ENCODE measurements at regions not wholly inside any gene's neighbourhood (a gene's known extent, or its start where the extent isn't known, plus 50 kb on each side); places are given as distances from the start of the nearest gene placed in this dataset.

GRCh38 chr11:81932303-81932702 is 801.4 kb downstream of the FAM181B start:
- no peaks in the 10 kb centered on the region for H4K20me1 ChIP-seq (ENCODE audit: insufficient read depth, low read length)
- no peak for ATAC-seq
- in situ Hi-C loops (cut with HindIII; ENCODE audit: extremely low pct_ligation_motif_present, low pct_unique_long_range_greater_than_20kb): no loop called here

More at GRCh38 chr11:81932303-81932702, 801.4 kb downstream of the FAM181B start:
- H3K79me2 ChIP-seq (ENCODE audit: insufficient read depth, low read length): no peaks in the 10 kb centered on the region
- no TSS peak for BruUV-seq (replicated peaks)
- H2AFZ ChIP-seq (ENCODE audit: low read length): no peak overlapping the region
- no peak overlapping the region for H3K27ac ChIP-seq (ENCODE audit: extremely low read length, insufficient read depth, low read length)
- TF ChIP-seq NCOA2 (CRISPR knock-in tag; IDR thresholded peaks at IDR 0.05) (no peak), BRF2 (CRISPR knock-in tag; IDR thresholded peaks at IDR 0.05) (no peak), CCAR2 (optimal IDR thresholded peaks at IDR 0.05; ENCODE audit: low read depth, low read length) (no peak), CENPX (CRISPR knock-in tag; IDR thresholded peaks at IDR 0.05) (no peak), ATF4 (CRISPR knock-in tag; IDR thresholded peaks at IDR 0.05) (no peak), ZNF646 (CRISPR knock-in tag; IDR thresholded peaks at IDR 0.05) (no peak), TEAD3 (CRISPR knock-in tag; optimal IDR thresholded peaks at IDR 0.05; ENCODE audit: borderline replicate concordance) (no peak), ZNF207 (IDR thresholded peaks at IDR 0.05; ENCODE audit: borderline replicate concordance) (no peak), HINFP (CRISPR knock-in tag; IDR thresholded peaks at IDR 0.05; ENCODE audit: low read depth) (no peak), PBX2 (CRISPR knock-in tag; IDR thresholded peaks at IDR 0.05) (no peak), SMAD3 (CRISPR knock-in tag; IDR thresholded peaks at IDR 0.05) (no peak)
- no peak for DNase-seq (ENCODE audit: low spot score)
- H3K4me1 ChIP-seq (ENCODE audit: insufficient read depth, low read length): no peaks in the 10 kb centered on the region
- POLR2A ChIA-PET: no interaction called here
- H3K36me3 ChIP-seq (replicated peaks in 1 of 2; ENCODE audit: control insufficient read depth in 1 of 2, insufficient read depth in 2 of 2, low read length in 2 of 2): no peaks in the 10 kb centered on the region
- no peak overlapping the region for H3K4me2 ChIP-seq (ENCODE audit: low read depth, low read length)
- no peak overlapping the region for H3K9ac ChIP-seq (ENCODE audit: insufficient read depth, low read depth, low read length)
- H3K4me3 ChIP-seq (replicated peaks in 1 of 3; ENCODE audit: insufficient read depth in 1 of 3, low read depth in 2 of 3, low read length in 3 of 3): no peak overlapping the region
- no peaks in the 10 kb centered on the region for H3K27me3 ChIP-seq (ENCODE audit: control insufficient read depth in 1 of 2, insufficient read depth in 2 of 2, low read length in 2 of 2)
- no peak for FAIRE-seq
- CTCF ChIA-PET (ENCODE audit: low intra/inter-chr PET ratio, low total read pairs): no interaction called here
- H3K9me3 ChIP-seq (ENCODE audit: low read length): no peaks in the 10 kb centered on the region
- intact Hi-C loops (cut with micrococcal nuclease; ENCODE audit: unreplicated experiment): no loop called here
- 17% methylated on average over 2 of the region's 2 CpGs for WGBS (ENCODE audit: low lambda C conversion rate)
